AG09309 (cell line): ENCODE measurements at regions not wholly inside any gene's neighbourhood (a gene's known extent, or its start where the extent isn't known, plus 50 kb on each side); places are given as distances from the start of the nearest gene placed in this dataset.

ENCODE experiments used
- DNase-seq: peaks from one replicate; pipeline ENCODE4 v3.0.0-alpha.2; 2010; ENCODE audit warnings: low read depth
- H3K4me3 ChIP-seq: 2 replicates; pipeline ENCODE4 v1.5.1; 2011; ENCODE audit warnings: mild to moderate bottlenecking, low read depth, low read length, moderate library complexity; ENCODE audit not compliant: control insufficient read depth
- CTCF ChIP-seq: IDR thresholded peaks from 2 replicates; pipeline ENCODE4 v1.5.1; 2011; ENCODE audit warnings: mild to moderate bottlenecking, low read depth, low read length, inconsistent platforms; ENCODE audit not compliant: insufficient read depth, control insufficient read depth; ENCODE audit errors: missing control alignments

GRCh38 chr2:6325616-6326015 lies 540.1 kb downstream of the CMPK2 start:
- TF ChIP-seq CTCF, result no peak
- H3K4me3 ChIP-seq, result no peak overlapping the region
- no peak for DNase-seq

- DNase-seq, result no peak
- no peak overlapping the region for H3K4me3 ChIP-seq
- no peak for TF ChIP-seq CTCF
Observed at GRCh38 chr2:6326958-6327357, 538.7 kb downstream of the CMPK2 start.

GRCh38 chr2:6336752-6337471 lies 528.8 kb downstream of the CMPK2 start:
- H3K4me3 ChIP-seq, result no peak overlapping the region
- DNase-seq, result no peak
- no peak for TF ChIP-seq CTCF

GRCh38 chr2:6337472-6337820 lies 528.3 kb downstream of the CMPK2 start:
- TF ChIP-seq CTCF, result no peak
- DNase-seq, result no peak
- no peak overlapping the region for H3K4me3 ChIP-seq

- TF ChIP-seq CTCF, result no peak
Observed at GRCh38 chr2:6341588-6342129, 524.0 kb downstream of the CMPK2 start.

GRCh38 chr2:6342273-6342920 lies 523.3 kb downstream of the CMPK2 start:
- DNase-seq, result no peak
- no peak for TF ChIP-seq CTCF
- H3K4me3 ChIP-seq, result no peak overlapping the region

More at GRCh38 chr2:6341588-6342129, 524.0 kb downstream of the CMPK2 start:
- H3K4me3 ChIP-seq, result no peak overlapping the region
- DNase-seq, result no peak
